ENCODE measurements at regions not wholly inside any gene's neighbourhood (a gene's known extent, or its start where the extent isn't known, plus 50 kb on each side); places are given as distances from the start of the nearest gene placed in this dataset.

DNA sequence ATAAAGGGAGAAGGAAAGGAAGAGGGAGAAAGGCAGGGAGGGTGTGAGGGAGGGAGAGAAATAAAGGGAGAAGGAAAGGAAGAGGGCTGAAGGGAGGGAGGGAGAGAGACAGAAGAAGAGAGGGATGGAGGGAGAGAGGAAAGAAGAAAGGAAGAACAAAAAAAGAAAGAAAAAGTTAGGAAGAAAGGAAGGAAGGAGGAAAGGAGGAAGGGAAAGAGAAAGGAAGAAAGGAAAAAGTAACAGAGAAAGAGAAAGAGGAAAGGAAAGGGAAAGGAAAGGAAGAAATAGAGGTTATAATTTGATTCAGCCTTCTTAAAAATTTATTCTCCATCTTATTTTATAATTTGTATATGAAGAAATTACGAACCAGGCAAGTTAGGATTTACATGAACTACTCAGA, 836.6 kb upstream of the C9orf72 start:
- no peak for ATAC-seq
- BruUV-seq (replicated peaks) = no TSS peak
- RAD21 ChIA-PET (ENCODE audit: low non-redundant PET in 1 of 2, low total read pairs in 2 of 2, uncharacterized antibody in 2 of 2, unreplicated experiment in 2 of 2) = no interaction called here

DNA sequence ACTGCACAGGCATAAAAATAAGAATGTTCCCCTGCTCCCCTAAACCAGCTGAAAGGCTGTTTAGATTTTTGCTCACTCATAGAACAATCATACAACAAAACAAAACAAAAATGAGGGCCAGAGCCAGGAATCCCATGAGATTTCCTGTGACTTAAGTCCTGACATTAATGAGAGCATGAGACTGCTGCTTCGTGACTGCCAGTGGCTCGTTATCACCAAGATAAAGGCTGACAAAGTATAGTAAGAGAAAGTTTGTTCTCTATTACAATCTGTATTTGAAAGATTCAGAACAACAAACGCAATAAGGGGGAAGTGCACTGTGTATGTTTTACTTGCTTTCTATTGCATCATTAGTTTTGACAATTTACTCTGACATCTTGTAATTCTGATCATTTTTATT, 837.1 kb upstream of the C9orf72 start:
- H3K9ac ChIP-seq (ENCODE audit: low read length) = no peak overlapping the region
- no peaks in the 10 kb centered on the region for H3K4me1 ChIP-seq (ENCODE audit: control insufficient read depth in 1 of 2, insufficient read depth in 2 of 2, low read length in 2 of 2)
- DNase-seq (ENCODE audit: low read depth, low spot score) (no peak), ATAC-seq (no peak)
- CTCF ChIA-PET = no interaction called here
- no peaks in the 10 kb centered on the region for H3K36me3 ChIP-seq (ENCODE audit: control insufficient read depth in 1 of 2, insufficient read depth in 2 of 2, low read length in 2 of 2)
- no peak overlapping the region for H3K4me2 ChIP-seq (ENCODE audit: low read length)
- H3K9me3 ChIP-seq (ENCODE audit: control insufficient read depth in 1 of 2, insufficient read depth in 1 of 2, low read depth in 1 of 2, low read length in 2 of 2) = no peaks in the 10 kb centered on the region
- no peaks in the 10 kb centered on the region for H3K9me2 ChIP-seq (ENCODE audit: insufficient read depth)
- no peaks in the 10 kb centered on the region for H4K20me1 ChIP-seq (ENCODE audit: insufficient read depth)
- H3K4me3 ChIP-seq (replicated peaks in 1 of 2; ENCODE audit: low read depth in 1 of 2, low read length in 2 of 2) = no peak overlapping the region
- H3K27ac ChIP-seq (ENCODE audit: low read depth, low read length) = no peak overlapping the region
- intact Hi-C loops (cut with micrococcal nuclease) = no loop called here
- H3K79me2 ChIP-seq (ENCODE audit: insufficient read depth, low read length) = no peaks in the 10 kb centered on the region
- no TSS peak for BruUV-seq (replicated peaks)
- POLR2A ChIA-PET = no interaction called here
- H3K27me3 ChIP-seq (ENCODE audit: insufficient read depth, low read length) = no peaks in the 10 kb centered on the region
- no peak overlapping the region for H2AFZ ChIP-seq (ENCODE audit: low read depth, low read length, poor library complexity, severe bottlenecking)
- RAD21 ChIA-PET (ENCODE audit: low non-redundant PET in 1 of 2, low total read pairs in 2 of 2, uncharacterized antibody in 2 of 2, unreplicated experiment in 2 of 2) = no interaction called here
- TF ChIP-seq CEBPB (IDR thresholded peaks at IDR 0.05; ENCODE audit: low read depth) (no peak), EZH2 (IDR thresholded peaks at IDR 0.05) (no peak)
- TF ChIP-seq, protein P1, sequence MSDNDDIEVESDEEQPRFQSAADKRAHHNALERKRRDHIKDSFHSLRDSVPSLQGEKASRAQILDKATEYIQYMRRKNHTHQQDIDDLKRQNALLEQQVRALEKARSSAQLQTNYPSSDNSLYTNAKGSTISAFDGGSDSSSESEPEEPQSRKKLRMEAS (IDR thresholded peaks at IDR 0.05) = no peak

More for the DNA sequence above, 836.6 kb upstream of the C9orf72 start:
- Histone ChIP-seq H3K9ac (ENCODE audit: low read length) (no peak overlapping the region), H3K27me3 (ENCODE audit: insufficient read depth, low read length) (no peaks in the 10 kb centered on the region), H2AFZ (ENCODE audit: low read depth, low read length, poor library complexity, severe bottlenecking) (no peak overlapping the region), H3K4me1 (ENCODE audit: control insufficient read depth in 1 of 2, insufficient read depth in 2 of 2, low read length in 2 of 2) (no peaks in the 10 kb centered on the region), H3K9me3 (ENCODE audit: control insufficient read depth in 1 of 2, insufficient read depth in 1 of 2, low read depth in 1 of 2, low read length in 2 of 2) (no peaks in the 10 kb centered on the region), H3K36me3 (ENCODE audit: control insufficient read depth in 1 of 2, insufficient read depth in 2 of 2, low read length in 2 of 2) (no peaks in the 10 kb centered on the region), H3K4me3 (replicated peaks in 1 of 2; ENCODE audit: low read depth in 1 of 2, low read length in 2 of 2) (no peak overlapping the region), H3K79me2 (ENCODE audit: insufficient read depth, low read length) (no peaks in the 10 kb centered on the region), H3K27ac (ENCODE audit: low read depth, low read length) (no peak overlapping the region), H3K9me2 (ENCODE audit: insufficient read depth) (no peaks in the 10 kb centered on the region), H4K20me1 (ENCODE audit: insufficient read depth) (no peaks in the 10 kb centered on the region), H3K4me2 (ENCODE audit: low read length) (no peak overlapping the region)
- no peak for TF ChIP-seq POLR2A (IDR thresholded peaks at IDR 0.05; ENCODE audit: borderline replicate concordance, extremely low read depth, insufficient read depth, insufficient read length)
- intact Hi-C loops (cut with micrococcal nuclease) = no loop called here
- DNase-seq (ENCODE audit: low read depth, low spot score) = no peak
- ChIA-PET CTCF (no interaction called here), POLR2A (no interaction called here)

DNA sequence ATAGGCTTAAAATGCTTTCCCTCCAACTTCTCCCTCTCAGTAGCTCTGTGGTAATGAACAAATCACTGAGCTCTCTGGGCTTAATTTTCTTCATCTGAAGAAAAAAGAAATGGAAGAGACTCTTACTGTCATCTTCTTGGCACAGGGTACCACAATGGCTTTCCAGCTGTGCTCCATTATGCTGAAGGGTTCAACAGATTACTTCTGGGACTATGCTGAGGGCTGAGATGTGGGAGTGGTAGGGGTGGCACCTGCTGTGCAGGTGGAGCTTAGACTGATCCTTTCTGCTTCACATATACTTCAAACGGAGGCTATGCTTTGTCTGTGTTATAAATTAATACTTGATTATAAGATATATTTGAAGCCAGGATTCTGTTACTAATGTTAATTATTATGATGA, 840.2 kb upstream of the C9orf72 start:
- Histone ChIP-seq H3K4me1 (ENCODE audit: control insufficient read depth in 1 of 2, insufficient read depth in 2 of 2, low read length in 2 of 2) (no peaks in the 10 kb centered on the region), H3K79me2 (ENCODE audit: insufficient read depth, low read length) (no peaks in the 10 kb centered on the region), H3K9me2 (ENCODE audit: insufficient read depth) (no peaks in the 10 kb centered on the region), H3K4me2 (ENCODE audit: low read length) (no peak overlapping the region), H3K9ac (ENCODE audit: low read length) (no peak overlapping the region), H3K9me3 (ENCODE audit: control insufficient read depth in 1 of 2, insufficient read depth in 1 of 2, low read depth in 1 of 2, low read length in 2 of 2) (no peaks in the 10 kb centered on the region; a peak in 1 of 4 replicates), H4K20me1 (ENCODE audit: insufficient read depth) (no peaks in the 10 kb centered on the region), H3K36me3 (ENCODE audit: control insufficient read depth in 1 of 2, insufficient read depth in 2 of 2, low read length in 2 of 2) (no peaks in the 10 kb centered on the region), H3K27ac (ENCODE audit: low read depth, low read length) (no peak overlapping the region), H3K27me3 (ENCODE audit: insufficient read depth, low read length) (no peaks in the 10 kb centered on the region), H3K4me3 (replicated peaks in 1 of 2; ENCODE audit: low read depth in 1 of 2, low read length in 2 of 2) (no peak overlapping the region), H2AFZ (ENCODE audit: low read depth, low read length, poor library complexity, severe bottlenecking) (no peak overlapping the region)
- intact Hi-C loops (cut with micrococcal nuclease) = no loop called here
- RAD21 ChIA-PET (ENCODE audit: low non-redundant PET in 1 of 2, low total read pairs in 2 of 2, uncharacterized antibody in 2 of 2, unreplicated experiment in 2 of 2) = no interaction called here
- DNase-seq (ENCODE audit: low read depth, low spot score) = no peak
- no peak for ATAC-seq
- no TSS peak for BruUV-seq (replicated peaks)
- CTCF ChIA-PET = no interaction called here
- POLR2A ChIA-PET = no interaction called here
- no peak for TF ChIP-seq ELF1 (IDR thresholded peaks at IDR 0.05; ENCODE audit: borderline replicate concordance, low read depth)
- TF ChIP-seq EZH2 (IDR thresholded peaks at IDR 0.05) = no peak
- TF ChIP-seq ZFX (IDR thresholded peaks at IDR 0.05) = no peak
- TF ChIP-seq, protein P2, sequence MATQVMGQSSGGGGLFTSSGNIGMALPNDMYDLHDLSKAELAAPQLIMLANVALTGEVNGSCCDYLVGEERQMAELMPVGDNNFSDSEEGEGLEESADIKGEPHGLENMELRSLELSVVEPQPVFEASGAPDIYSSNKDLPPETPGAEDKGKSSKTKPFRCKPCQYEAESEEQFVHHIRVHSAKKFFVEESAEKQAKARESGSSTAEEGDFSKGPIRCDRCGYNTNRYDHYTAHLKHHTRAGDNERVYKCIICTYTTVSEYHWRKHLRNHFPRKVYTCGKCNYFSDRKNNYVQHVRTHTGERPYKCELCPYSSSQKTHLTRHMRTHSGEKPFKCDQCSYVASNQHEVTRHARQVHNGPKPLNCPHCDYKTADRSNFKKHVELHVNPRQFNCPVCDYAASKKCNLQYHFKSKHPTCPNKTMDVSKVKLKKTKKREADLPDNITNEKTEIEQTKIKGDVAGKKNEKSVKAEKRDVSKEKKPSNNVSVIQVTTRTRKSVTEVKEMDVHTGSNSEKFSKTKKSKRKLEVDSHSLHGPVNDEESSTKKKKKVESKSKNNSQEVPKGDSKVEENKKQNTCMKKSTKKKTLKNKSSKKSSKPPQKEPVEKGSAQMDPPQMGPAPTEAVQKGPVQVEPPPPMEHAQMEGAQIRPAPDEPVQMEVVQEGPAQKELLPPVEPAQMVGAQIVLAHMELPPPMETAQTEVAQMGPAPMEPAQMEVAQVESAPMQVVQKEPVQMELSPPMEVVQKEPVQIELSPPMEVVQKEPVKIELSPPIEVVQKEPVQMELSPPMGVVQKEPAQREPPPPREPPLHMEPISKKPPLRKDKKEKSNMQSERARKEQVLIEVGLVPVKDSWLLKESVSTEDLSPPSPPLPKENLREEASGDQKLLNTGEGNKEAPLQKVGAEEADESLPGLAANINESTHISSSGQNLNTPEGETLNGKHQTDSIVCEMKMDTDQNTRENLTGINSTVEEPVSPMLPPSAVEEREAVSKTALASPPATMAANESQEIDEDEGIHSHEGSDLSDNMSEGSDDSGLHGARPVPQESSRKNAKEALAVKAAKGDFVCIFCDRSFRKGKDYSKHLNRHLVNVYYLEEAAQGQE (IDR thresholded peaks at IDR 0.05; ENCODE audit: low read depth) = no peak
- no peak for TF ChIP-seq RAD21 (IDR thresholded peaks at IDR 0.05; ENCODE audit: low read depth)
- TF ChIP-seq POLR2A (IDR thresholded peaks at IDR 0.05; ENCODE audit: borderline replicate concordance, extremely low read depth, insufficient read depth, insufficient read length) = no peak
- TF ChIP-seq YY1 (IDR thresholded peaks at IDR 0.05; ENCODE audit: extremely low read depth, insufficient replicate concordance, low read depth, low read length) = no peak
- no peak for TF ChIP-seq CBX3 (IDR thresholded peaks at IDR 0.05; ENCODE audit: low read depth)
- no peak for TF ChIP-seq SRF (IDR thresholded peaks at IDR 0.05; ENCODE audit: low read depth)
- TF ChIP-seq FOSL1 (IDR thresholded peaks at IDR 0.05; ENCODE audit: low read depth) = no peak
- no peak for TF ChIP-seq ZNF274 (IDR thresholded peaks at IDR 0.05; ENCODE audit: low read depth, low read length)
- no peak for TF ChIP-seq EGR1 (IDR thresholded peaks at IDR 0.05; ENCODE audit: low read depth)
